DMS 273 treated with DMSO at 0.1 percent for 48 hours (cell line): ENCODE measurements at regions not wholly inside any gene's neighbourhood (a gene's known extent, or its start where the extent isn't known, plus 50 kb on each side); places are given as distances from the start of the nearest gene placed in this dataset.
"Not testable (repeated sequence)": the region's sequence is repeated elsewhere in the genome, so short reads cannot be mapped to it uniquely, and the experiment has no call there.

Experiments used
- DNase-seq: peaks from one replicate; lab custom pipeline; 2025; lab: John Stamatoyannopoulos, UW

DNA sequence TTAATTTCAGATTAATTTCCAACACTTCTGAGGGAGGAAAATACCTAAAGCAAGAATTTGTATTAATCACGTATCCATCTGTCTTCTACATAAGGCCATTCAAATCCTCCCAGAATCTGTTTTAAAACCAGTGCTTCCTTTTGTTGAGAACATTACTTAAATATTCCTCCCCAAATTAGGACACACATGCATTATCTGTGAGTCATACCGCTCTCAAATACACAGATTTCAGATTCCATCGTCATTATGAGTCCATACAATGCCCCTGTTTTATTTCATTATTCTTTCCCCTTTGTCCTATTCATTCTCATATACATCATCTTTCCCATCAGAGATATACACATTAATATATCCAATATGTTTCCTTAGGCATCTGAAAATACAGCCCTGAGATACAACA, 57.3 kb upstream of the PRSS12 start:
- no peak for DNase-seq

GRCh38 chr4:118417325-118417724, 64.5 kb upstream of the PRSS12 start:
- peak; percentile 27 for DNase-seq

DNA sequence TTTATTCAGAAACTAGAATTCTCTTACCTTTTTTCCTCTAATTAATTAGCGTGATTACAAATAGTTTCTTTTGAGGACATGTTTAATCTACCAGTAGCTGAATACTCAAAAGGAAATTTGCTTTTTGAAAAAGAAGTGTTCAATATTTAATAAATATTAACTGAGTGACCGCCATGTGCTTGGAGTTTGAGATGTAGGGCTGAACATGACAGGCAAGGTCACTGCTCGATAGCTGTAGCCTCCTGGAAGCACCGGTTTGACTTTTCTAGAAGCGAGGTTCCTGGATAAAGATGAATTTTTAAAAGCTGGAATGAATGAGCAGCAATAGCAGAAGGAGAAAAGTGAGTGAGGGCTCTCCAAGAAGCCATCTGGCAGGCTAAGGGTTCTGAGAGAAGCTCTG, 65.0 kb upstream of the PRSS12 start:
- DNase-seq: not testable (repeated sequence)

DNA sequence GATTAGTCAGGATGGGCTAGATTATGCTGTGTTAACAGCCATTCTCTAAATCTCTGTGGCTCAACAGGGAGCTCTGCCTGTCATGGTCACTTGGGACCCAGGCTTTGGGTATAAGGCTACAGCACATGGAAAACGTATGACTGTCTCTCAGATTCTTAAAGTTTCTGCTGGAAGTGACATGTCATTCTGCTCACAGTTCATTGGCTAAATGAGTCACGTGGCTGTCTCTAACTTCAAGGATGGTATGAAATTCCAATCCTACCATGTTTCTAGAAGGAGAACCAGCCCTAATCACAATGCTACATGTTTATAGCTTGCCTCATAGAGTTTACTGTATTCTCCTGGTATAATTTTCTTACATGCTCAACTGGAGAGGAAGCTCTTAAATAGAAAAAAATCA, 65.6 kb upstream of the PRSS12 start:
- DNase-seq: not testable (repeated sequence)

DNA sequence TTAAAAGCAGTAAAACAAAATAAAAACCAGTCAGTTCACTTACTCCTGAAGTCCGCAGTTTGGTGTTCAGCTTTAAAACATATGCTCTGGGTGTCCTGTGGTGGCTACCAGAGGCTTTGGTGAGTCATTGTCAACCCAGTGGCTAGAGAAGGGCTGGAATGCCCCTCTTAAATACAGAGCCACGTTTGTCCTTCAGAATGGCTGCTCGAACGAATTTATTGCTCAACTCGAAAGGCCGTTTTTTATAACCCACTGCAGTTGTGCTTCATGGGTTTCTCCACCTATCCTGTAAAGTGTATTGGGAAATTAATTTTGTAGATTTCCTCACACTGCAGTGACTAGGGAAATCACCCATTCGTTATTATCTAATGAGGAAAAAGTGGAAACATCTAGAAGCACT, 66.8 kb upstream of the PRSS12 start:
- DNase-seq: not testable (repeated sequence)

DNA sequence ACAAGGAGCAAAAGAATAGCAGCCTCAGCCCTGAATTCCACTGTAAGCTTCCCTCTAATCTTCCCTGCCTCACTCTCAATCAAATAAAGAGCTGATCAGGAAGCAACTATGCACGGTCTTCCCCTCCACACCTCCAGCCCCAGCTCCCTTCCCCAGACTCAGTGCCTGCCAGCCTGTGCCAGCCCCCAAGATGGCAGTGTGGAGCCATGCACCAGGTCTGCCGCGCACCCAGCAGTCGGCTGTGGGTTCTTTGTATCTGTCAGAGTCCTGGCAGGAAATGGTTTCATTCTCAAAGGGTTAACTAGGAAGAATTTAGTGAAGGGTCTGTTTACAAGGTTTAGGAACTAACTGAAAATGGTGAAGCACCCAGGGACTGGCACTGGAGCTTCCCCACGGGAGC, 71.3 kb upstream of the PRSS12 start:
- DNase-seq: not testable (repeated sequence)

DNA sequence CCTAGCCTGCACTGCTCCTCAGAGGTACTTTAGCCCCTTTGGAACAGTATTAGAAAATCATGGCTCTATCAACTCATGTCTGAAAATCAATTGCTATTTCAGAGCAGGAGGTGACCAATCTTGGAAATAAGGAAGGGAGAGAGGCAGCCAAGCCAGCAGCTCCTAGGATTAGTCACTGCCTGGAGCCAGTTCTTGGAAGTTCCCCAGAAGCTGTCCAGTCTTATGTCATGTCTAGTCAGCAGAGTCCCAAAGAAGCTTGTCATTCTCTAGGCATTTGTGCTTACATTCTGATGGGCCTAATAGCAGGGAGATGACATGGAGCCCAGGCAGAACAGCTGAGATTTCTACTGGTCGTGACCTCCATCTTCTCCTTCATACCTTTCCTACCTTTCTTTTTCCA, 76.1 kb upstream of the PRSS12 start:
- not testable (repeated sequence) for DNase-seq

- DNase-seq: not testable (repeated sequence)
Measured at GRCh38 chr4:118432359-118432758, 79.6 kb upstream of the PRSS12 start.

DNA sequence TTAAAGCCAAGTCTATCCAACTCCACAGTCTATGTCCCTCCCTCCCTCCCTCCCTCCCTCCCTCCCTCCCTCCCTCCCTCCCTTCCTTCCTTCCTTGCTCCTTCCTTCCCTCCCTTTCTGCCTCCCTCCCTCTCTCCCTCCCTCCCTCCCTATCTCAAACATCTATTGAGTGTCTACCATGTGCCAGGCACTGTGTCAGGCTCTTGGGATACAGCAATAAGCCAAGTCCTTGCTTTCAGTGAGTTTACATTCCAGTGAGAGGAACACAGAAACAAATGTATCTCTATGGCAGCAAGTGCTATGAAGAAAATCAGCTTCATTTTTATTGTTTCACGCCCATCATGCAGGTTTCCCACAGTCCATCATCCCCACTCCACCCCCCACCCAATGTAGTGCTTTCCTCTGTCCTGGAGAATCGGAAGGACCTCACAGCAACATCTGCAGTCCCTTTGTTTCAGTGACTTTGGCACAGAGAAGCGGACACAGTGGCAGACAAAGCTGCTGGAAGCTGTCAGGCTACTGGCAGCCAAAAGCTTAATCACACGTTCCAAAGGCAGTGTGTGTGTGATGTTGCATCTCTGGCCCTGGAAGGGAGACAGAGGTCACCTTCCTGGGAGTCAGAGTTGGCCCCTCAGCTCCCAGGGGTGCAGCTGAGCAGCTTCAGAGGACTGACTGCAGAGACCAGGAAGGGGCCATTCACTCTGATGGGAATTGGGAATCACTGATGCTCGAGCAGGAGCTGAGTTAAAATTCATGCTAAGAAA, 81.0 kb upstream of the PRSS12 start:
- DNase-seq: not testable (repeated sequence)

GRCh38 chr4:118435415-118435814, 82.6 kb upstream of the PRSS12 start:
- not testable (repeated sequence) for DNase-seq

DNA sequence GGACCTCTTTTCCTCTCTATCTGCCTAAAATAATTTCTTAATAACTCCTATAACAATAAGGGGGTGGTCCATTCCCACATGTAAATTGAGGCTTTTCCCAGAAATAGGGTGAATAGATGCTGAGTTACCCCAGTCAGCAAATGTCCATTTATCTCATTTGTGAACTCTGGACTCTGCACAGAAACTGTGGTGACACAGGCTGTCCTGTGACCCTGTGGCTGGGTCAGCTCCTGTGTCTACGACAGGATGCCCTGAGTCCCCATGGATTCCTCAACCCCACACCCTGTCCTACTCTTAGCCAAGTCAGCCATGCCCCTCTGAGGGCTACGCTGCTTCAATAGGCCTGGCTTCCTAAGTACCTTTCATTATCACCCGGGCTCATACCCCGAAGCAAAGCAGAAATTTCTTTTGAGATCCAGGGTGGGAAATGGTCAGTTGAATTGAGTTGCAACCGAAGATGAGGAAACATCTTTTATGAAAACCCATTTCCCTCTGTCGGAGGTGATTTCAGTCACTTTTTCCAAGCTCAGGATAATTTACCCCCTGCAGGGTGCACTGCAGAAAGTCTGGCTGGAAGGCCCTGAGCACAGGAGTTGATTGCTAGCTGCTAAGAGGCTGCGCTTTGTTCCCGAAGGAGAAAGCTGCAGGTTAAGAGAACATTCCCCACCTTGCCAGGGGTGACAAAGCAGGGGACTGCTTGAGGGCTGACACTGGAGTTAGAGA, 89.5 kb upstream of the PRSS12 start:
- DNase-seq: not testable (repeated sequence)

DNA sequence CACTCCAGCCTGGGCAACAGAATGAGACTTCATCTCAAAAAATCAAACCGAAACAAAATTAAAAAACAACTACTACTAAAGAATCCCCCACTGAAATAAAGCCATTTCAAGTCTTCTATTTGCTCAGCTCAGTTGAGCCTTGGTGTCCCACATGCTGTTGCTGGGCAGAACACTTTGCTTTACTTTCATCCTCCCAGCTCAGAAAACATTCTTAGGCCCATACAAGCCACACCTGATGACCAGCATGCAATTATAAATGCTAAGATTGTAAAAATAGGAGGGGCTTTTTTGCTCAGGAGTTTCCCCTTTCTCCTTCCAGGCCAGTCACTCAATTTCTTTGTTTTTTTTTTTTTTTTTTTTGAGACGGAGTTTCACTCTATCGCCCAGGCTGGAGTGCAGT, 94.6 kb upstream of the PRSS12 start:
- not testable (repeated sequence) for DNase-seq

GRCh38 chr4:118454857-118455256, 102.1 kb upstream of the PRSS12 start:
- not testable (repeated sequence) for DNase-seq

DNA sequence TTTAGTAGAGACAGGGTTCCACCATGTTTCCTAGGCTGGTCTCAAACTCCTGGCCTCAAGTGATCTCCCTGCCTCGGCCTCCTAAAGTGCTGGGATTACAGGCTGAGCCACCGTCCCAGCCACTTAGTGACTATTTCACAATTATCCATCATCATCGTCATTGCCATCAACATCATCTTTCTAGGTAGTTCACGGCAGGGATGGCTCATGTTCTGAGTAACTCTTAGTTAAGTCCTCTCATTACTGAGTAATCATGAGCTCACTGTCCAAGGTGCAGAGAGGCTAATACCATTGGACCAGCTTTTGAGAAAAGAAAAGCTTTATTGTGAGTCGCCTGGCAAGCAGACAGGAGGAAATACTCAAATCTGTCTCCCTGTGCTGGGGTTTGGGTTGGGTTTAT, 108.6 kb upstream of the PRSS12 start:
- DNase-seq: not testable (repeated sequence)

GRCh38 chr4:118465831-118466230, 113.0 kb upstream of the PRSS12 start:
- DNase-seq: not testable (repeated sequence)

GRCh38 chr4:118474001-118474626, 121.3 kb upstream of the PRSS12 start:
- DNase-seq: not testable (repeated sequence)

GRCh38 chr4:118474771-118475170, 122.0 kb upstream of the PRSS12 start:
- not testable (repeated sequence) for DNase-seq

GRCh38 chr4:118475901-118476300, 123.1 kb upstream of the PRSS12 start:
- not testable (repeated sequence) for DNase-seq

DNA sequence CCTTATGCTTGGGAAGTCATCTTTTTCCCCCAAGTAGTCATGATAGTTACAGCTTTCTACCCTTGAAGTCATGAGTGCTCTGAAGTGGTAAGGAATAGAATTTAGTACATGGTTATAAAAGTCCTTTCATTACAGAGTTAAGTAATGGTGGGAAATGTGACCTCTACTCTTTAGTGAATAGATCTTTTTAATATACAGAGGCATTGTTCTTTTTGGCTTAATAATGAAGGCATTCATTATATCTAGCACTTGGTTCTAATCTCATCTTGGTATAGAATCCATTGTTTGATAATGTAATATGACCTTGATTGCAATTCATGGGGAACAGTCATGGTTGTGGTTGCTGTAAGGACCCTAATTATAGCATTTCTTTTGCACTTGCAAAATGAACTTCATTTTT, 125.0 kb upstream of the PRSS12 start:
- DNase-seq: not testable (repeated sequence)

DNA sequence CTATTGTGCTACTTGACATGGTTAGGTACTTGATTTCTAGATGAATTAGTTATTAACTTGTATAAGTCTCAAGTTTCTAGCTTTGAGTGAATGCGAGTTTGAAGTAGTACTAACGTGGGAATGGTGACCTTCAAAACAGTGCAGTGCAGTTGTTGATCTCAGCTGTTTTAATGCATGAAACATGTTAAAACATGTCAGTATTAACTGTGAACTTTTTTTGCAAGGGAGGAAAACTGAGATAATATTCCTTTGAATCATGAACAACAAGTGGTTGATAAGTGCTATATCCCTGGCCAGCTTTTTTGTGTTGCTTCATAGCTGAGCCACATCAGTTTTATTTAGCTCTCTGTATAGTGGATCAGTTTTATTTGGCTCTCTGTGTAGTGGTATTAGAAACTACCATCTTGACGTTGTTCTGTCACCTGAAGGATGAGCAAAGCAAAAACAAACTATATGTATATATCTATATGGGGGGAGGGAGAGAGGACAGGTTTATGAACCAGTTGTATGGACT, 133.1 kb upstream of the PRSS12 start:
- DNase-seq: not testable (repeated sequence)

DNA sequence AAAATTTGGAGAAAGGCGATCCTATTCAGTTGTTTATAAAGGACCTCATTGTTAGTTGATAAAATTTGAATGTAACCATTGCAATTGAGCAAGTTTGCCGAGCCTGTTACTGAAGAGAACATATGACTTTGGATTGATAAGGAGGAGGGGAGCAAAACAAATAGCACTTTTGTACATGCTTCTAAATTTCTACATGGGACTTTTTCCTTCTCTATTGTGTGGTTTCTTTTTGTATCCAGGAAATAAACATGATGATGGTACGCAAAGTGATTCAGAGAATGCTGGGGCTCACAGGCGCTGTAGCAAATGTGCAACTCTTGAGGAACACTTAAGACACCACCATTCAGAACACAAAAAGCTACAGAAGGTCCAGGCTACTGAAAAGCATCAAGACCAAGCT, 140.2 kb upstream of the PRSS12 start:
- not testable (repeated sequence) for DNase-seq

- not testable (repeated sequence) for DNase-seq
Measured at GRCh38 chr4:118494437-118494836, 141.6 kb upstream of the PRSS12 start.

DNA sequence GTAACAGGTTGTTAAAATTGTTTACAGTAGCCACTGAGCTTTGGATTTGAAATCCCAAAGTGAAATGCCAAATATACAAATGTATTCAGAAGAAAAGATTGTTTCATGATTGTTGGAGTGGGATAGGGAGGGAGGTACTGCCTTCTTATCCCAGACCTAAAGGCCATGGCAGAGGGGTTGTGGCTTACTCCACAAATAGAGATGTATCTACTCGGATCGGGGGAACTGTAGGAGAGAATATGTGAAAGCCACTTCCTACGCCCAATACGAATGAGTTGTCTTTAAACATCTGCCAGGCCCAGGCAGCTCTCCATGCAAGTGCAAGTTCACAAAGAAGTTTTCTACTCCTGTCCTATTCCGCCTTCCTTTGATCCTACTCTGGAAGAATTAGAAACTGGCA, 150.2 kb upstream of the PRSS12 start:
- DNase-seq: not testable (repeated sequence)
